PC-9 (cell line): ENCODE measurements at regions not wholly inside any gene's neighbourhood (a gene's known extent, or its start where the extent isn't known, plus 50 kb on each side); places are given as distances from the start of the nearest gene placed in this dataset.

Experiments
- BruUV-seq: library from RNA; stranded (reverse); fragments of 400-500 nt; replicated peaks from 2 replicates; lab custom pipeline; 2021; lab: Mats Ljungman, UMichigan
- CTCF ChIA-PET: fragments of 300-600 bp; sonication (Branson Sonifier 250); formaldehyde crosslinking; loops from one replicate; lab custom pipeline; 2022; ENCODE audit warnings: antibody characterized with exemption; lab: Charles Lee
- POLR2A ChIA-PET: fragments of 300-600 bp; sonication (Branson Sonifier 250); formaldehyde crosslinking; loops from one replicate; lab custom pipeline; 2022; ENCODE audit warnings: antibody characterized with exemption; ENCODE audit not compliant: unreplicated experiment; lab: Charles Lee
- DNase-seq, 2 experiments: peaks; one replicate each; pipeline versions ENCODE4 v3.0.0 to v3.0.0-alpha.2; 2015 to 2022; ENCODE audit warnings: mixed read lengths in 1 of 2
- H2AFZ ChIP-seq: fragments of 200-600 bp; sonication (generic); 2 replicates; pipeline ENCODE4 v1.8.1; 2017; ENCODE audit warnings: antibody characterized with exemption
- H3F3A ChIP-seq: fragments of 200-600 bp; sonication (generic); 2 replicates; pipeline ENCODE4 v1.8.1; 2017; ENCODE audit warnings: antibody characterized with exemption, mild to moderate bottlenecking, low read depth; ENCODE audit not compliant: insufficient read depth
- H3K27ac ChIP-seq: fragments of 200-600 bp; sonication (generic); 2 replicates; pipeline ENCODE4 v1.6.1; 2016; ENCODE audit warnings: mixed run types
- H3K27me3 ChIP-seq: fragments of 200-600 bp; sonication (generic); 2 replicates; pipeline ENCODE4 v1.6.1; 2016; ENCODE audit warnings: low read depth, mixed run types; ENCODE audit not compliant: insufficient read depth
- H3K36me3 ChIP-seq: fragments of 200-600 bp; sonication (generic); 2 replicates; pipeline ENCODE4 v1.6.1; 2016; ENCODE audit warnings: low read depth, mixed run types
- H3K4me1 ChIP-seq: fragments of 200-600 bp; sonication (generic); replicated peaks from 2 replicates; pipeline ENCODE4 v1.6.1; 2016; ENCODE audit warnings: mixed run types; ENCODE audit not compliant: insufficient read depth
- H3K4me2 ChIP-seq: fragments of 200-600 bp; sonication (generic); 2 replicates; pipeline ENCODE4 v1.6.1; 2017; ENCODE audit warnings: mixed run types
- H3K4me3 ChIP-seq: fragments of 200-600 bp; sonication (generic); 2 replicates; pipeline ENCODE4 v1.6.1; 2016; ENCODE audit warnings: mixed run types
- H3K79me2 ChIP-seq: fragments of 200-600 bp; sonication (generic); 2 replicates; pipeline ENCODE4 v1.6.1; 2017; ENCODE audit warnings: low read depth, mixed run types
- H3K9me2 ChIP-seq: fragments of 200-600 bp; sonication (generic); 2 replicates; pipeline ENCODE4 v1.8.1; 2017; ENCODE audit warnings: mild to moderate bottlenecking; ENCODE audit not compliant: insufficient read depth
- H3K9me3 ChIP-seq: fragments of 200-600 bp; sonication (generic); 2 replicates; pipeline ENCODE4 v1.8.1; 2016; ENCODE audit warnings: low read depth; ENCODE audit not compliant: insufficient read depth
- H4K20me1 ChIP-seq: fragments of 200-600 bp; sonication (generic); 2 replicates; pipeline ENCODE4 v1.8.1; 2017; ENCODE audit not compliant: insufficient read depth
- EZH2 ChIP-seq: fragments of 200-600 bp; sonication (generic); IDR thresholded peaks from 2 replicates; pipeline ENCODE4 v1.8.0; 2017; ENCODE audit warnings: antibody characterized with exemption, low read depth
- intact Hi-C: fragments of 100-400 bp; cut with micrococcal nuclease; formaldehyde crosslinking; loops from one replicate; pipeline ENCODE4 v1.10.0; 2022; ENCODE audit not compliant: unreplicated experiment
- TF ChIP-seq, protein P1 (sequence below): fragments of 200-600 bp; sonication (generic); conservative IDR thresholded peaks from 2 replicates; pipeline ENCODE4 v1.6.1; 2017; ENCODE audit warnings: mixed run types, antibody characterized with exemption, mild to moderate bottlenecking, moderate library complexity

DNA sequence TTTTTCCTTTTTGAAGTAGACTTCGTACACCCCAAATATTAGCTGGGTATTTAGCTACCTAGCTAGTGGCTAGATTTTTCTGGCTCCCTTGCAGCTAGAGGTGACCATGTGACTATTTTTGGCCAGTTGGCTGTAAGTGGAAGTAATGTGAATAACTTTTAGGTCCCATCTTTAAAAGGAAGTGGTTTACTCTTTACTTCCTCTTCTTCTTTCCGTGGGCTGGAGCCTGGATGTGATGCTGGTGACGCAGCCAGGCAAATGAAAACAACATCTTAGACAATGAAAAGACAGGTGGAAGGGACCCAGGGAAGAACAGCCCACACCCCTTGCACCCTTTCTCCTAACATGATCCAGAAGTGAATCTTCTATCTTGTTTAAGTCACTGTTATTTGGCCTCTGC is 245.5 kb downstream of the ATP23 start:
- no TSS peak for BruUV-seq
- CTCF ChIA-PET: no interaction called here
- H2AFZ ChIP-seq: peak overlapping the region; percentile 5; the same call in 1 of the 2 replicates

DNA sequence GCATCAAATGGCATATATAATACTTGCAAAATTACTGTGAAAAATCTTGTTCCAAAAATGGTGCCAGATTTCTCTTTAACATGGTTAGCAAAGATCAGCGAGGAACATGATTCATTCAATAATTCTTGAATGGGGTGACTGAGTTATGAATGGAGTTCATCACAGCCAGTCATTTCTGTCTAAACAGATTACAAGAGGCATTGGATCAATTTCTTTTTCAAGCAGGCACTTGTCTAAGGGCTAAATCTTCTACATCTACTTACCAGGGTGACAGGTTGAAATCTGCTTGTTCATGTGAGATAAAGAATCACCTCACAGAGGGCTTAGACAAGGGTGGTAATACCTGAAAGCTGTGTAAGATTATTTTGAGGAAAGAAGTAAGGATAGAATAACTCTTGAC is 247.7 kb downstream of the ATP23 start:
- no peaks in the 10 kb centered on the region for H3K9me3 ChIP-seq
- no TSS peak for BruUV-seq
- no peak overlapping the region for H2AFZ ChIP-seq
- no peaks in the 10 kb centered on the region for H3K9me2 ChIP-seq
- no peaks in the 10 kb centered on the region for H3K79me2 ChIP-seq
- TF ChIP-seq EZH2: no peak
- TF ChIP-seq, protein P1, sequence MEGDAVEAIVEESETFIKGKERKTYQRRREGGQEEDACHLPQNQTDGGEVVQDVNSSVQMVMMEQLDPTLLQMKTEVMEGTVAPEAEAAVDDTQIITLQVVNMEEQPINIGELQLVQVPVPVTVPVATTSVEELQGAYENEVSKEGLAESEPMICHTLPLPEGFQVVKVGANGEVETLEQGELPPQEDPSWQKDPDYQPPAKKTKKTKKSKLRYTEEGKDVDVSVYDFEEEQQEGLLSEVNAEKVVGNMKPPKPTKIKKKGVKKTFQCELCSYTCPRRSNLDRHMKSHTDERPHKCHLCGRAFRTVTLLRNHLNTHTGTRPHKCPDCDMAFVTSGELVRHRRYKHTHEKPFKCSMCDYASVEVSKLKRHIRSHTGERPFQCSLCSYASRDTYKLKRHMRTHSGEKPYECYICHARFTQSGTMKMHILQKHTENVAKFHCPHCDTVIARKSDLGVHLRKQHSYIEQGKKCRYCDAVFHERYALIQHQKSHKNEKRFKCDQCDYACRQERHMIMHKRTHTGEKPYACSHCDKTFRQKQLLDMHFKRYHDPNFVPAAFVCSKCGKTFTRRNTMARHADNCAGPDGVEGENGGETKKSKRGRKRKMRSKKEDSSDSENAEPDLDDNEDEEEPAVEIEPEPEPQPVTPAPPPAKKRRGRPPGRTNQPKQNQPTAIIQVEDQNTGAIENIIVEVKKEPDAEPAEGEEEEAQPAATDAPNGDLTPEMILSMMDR: no peak
- no peak for DNase-seq
- H3K27me3 ChIP-seq: no peaks in the 10 kb centered on the region
- ChIA-PET CTCF (no interaction called here), POLR2A (no interaction called here)
- no peaks in the 10 kb centered on the region for H3K36me3 ChIP-seq
- no peaks in the 10 kb centered on the region; the same call in 1 of the 2 replicates for H4K20me1 ChIP-seq
- H3K27ac ChIP-seq: no peak overlapping the region
- H3F3A ChIP-seq: no peaks in the 10 kb centered on the region
- no peak overlapping the region for H3K4me2 ChIP-seq
- no peak overlapping the region for H3K4me3 ChIP-seq
- H3K4me1 ChIP-seq: no peaks in the 10 kb centered on the region
- intact Hi-C loops: no loop called here

More for the DNA sequence above, 245.5 kb downstream of the ATP23 start:
- Histone ChIP-seq H3K4me3 (no peak overlapping the region), H3K9me2 (no peaks in the 10 kb centered on the region), H3K27me3 (no peaks in the 10 kb centered on the region), H3K27ac (no peak overlapping the region), H3K4me2 (no peak overlapping the region), H3K4me1 (no peaks in the 10 kb centered on the region), H3F3A (no peaks in the 10 kb centered on the region), H4K20me1 (no peaks in the 10 kb centered on the region), H3K36me3 (no peaks in the 10 kb centered on the region), H3K9me3 (no peaks in the 10 kb centered on the region), H3K79me2 (no peaks in the 10 kb centered on the region)
- POLR2A ChIA-PET: no interaction called here
- TF ChIP-seq, protein P1: no peak
- no peak for TF ChIP-seq EZH2
- intact Hi-C loops: no loop called here
- DNase-seq: no peak

DNA sequence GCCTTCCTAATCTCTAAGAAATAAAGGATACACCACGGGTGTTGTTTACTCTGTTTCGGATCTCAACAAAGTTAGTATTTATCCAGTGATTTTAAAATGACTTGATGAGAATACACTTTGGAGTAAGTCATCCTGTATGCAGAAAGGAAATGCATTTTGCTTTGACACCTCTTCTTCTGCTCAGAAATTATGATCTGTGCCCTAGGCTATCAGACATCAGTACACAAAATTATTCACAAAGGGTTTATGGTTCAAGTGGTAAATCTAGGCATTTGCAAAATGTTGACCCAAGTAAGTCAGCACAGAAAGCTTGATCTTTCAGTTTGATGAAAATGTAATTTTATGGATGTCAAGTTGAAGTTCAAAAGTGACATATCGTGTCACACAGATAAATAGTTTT is 248.5 kb downstream of the ATP23 start:
- intact Hi-C loops: no loop called here
- TF ChIP-seq EZH2: no peak
- TF ChIP-seq, protein P1: no peak
- Histone ChIP-seq H3K27me3 (no peaks in the 10 kb centered on the region), H3F3A (no peaks in the 10 kb centered on the region), H3K4me3 (no peak overlapping the region), H3K9me2 (no peaks in the 10 kb centered on the region), H3K79me2 (no peaks in the 10 kb centered on the region), H2AFZ (no peak overlapping the region), H3K4me2 (no peak overlapping the region), H3K27ac (no peak overlapping the region), H3K4me1 (no peaks in the 10 kb centered on the region), H3K36me3 (no peaks in the 10 kb centered on the region), H3K9me3 (no peaks in the 10 kb centered on the region), H4K20me1 (no peaks in the 10 kb centered on the region; the same call in 1 of the 2 replicates)
- no peak for DNase-seq
- CTCF ChIA-PET: no interaction called here
- no TSS peak for BruUV-seq
- POLR2A ChIA-PET: no interaction called here
